SK-N-SH (cell line): ENCODE measurements at regions not wholly inside any gene's neighbourhood (a gene's known extent, or its start where the extent isn't known, plus 50 kb on each side); places are given as distances from the start of the nearest gene placed in this dataset.

Experiments used
- POLR2AphosphoS5 ChIP-seq: IDR thresholded peaks from 2 replicates; pipeline ENCODE4 v1.6.1; 2012; ENCODE audit warnings: low read depth, low read length
- RAD21 ChIP-seq: IDR thresholded peaks from 2 replicates; pipeline ENCODE4 v1.6.1; 2012; ENCODE audit warnings: mild to moderate bottlenecking, low read length
- TAF1 ChIP-seq: IDR thresholded peaks from 2 replicates; pipeline ENCODE4 v1.6.1; 2012; ENCODE audit warnings: low read depth, mild to moderate bottlenecking, low read length, moderate library complexity, borderline replicate concordance
- TF ChIP-seq, protein P1 (sequence below): fragments of 200-600 bp; sonication (generic); IDR thresholded peaks from 2 replicates; pipeline ENCODE4 v1.6.1; 2017; ENCODE audit warnings: antibody characterized with exemption, mild to moderate bottlenecking, moderate library complexity
- TF ChIP-seq, protein P2 (sequence below): IDR thresholded peaks from 2 replicates; pipeline ENCODE4 v1.6.1; 2012; ENCODE audit warnings: mild to moderate bottlenecking, low read depth, low read length, moderate library complexity

DNA sequence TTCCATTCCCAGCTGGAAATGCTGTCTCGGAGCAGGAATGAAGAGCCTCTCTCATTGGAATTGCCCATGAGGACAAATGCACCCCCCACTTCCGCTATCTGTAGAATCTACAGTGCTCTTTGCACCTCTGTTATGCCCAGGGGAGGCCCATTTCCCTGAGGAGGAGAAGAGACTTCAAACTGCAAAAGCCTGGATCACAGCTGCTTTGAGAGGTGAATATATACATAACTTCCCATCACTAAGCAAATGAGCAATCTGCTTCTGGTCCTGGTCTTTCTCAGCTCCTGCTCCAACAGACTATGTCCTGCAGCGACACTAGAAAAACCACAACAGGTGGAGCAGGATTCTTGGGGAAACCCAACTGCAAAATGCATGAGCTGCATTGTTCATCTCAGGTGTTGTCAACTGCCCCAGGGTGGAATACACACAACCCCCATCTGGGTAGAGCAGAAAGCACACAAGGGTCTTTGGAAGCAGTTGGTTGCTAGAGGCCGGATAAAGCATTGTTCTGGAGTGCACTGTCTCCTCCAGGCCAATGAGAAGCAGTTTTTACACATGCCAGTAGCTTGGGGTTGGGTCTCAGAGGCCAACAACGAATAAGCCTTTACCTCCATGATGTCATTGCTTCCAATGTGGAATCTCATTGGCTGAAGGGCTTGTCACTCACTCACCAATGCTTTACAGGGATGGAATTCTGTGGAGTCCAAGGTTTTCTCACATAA lies 67.7 kb upstream of the RAB4A start:
- TF ChIP-seq, protein P1, sequence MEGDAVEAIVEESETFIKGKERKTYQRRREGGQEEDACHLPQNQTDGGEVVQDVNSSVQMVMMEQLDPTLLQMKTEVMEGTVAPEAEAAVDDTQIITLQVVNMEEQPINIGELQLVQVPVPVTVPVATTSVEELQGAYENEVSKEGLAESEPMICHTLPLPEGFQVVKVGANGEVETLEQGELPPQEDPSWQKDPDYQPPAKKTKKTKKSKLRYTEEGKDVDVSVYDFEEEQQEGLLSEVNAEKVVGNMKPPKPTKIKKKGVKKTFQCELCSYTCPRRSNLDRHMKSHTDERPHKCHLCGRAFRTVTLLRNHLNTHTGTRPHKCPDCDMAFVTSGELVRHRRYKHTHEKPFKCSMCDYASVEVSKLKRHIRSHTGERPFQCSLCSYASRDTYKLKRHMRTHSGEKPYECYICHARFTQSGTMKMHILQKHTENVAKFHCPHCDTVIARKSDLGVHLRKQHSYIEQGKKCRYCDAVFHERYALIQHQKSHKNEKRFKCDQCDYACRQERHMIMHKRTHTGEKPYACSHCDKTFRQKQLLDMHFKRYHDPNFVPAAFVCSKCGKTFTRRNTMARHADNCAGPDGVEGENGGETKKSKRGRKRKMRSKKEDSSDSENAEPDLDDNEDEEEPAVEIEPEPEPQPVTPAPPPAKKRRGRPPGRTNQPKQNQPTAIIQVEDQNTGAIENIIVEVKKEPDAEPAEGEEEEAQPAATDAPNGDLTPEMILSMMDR: no peak
- no peak for TF ChIP-seq RAD21
- TF ChIP-seq, protein P2, sequence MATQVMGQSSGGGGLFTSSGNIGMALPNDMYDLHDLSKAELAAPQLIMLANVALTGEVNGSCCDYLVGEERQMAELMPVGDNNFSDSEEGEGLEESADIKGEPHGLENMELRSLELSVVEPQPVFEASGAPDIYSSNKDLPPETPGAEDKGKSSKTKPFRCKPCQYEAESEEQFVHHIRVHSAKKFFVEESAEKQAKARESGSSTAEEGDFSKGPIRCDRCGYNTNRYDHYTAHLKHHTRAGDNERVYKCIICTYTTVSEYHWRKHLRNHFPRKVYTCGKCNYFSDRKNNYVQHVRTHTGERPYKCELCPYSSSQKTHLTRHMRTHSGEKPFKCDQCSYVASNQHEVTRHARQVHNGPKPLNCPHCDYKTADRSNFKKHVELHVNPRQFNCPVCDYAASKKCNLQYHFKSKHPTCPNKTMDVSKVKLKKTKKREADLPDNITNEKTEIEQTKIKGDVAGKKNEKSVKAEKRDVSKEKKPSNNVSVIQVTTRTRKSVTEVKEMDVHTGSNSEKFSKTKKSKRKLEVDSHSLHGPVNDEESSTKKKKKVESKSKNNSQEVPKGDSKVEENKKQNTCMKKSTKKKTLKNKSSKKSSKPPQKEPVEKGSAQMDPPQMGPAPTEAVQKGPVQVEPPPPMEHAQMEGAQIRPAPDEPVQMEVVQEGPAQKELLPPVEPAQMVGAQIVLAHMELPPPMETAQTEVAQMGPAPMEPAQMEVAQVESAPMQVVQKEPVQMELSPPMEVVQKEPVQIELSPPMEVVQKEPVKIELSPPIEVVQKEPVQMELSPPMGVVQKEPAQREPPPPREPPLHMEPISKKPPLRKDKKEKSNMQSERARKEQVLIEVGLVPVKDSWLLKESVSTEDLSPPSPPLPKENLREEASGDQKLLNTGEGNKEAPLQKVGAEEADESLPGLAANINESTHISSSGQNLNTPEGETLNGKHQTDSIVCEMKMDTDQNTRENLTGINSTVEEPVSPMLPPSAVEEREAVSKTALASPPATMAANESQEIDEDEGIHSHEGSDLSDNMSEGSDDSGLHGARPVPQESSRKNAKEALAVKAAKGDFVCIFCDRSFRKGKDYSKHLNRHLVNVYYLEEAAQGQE: no peak
- no peak for TF ChIP-seq TAF1
- TF ChIP-seq POLR2AphosphoS5: no peak
